ENCODE measurements at regions not wholly inside any gene's neighbourhood (a gene's known extent, or its start where the extent isn't known, plus 50 kb on each side); places are given as distances from the start of the nearest gene placed in this dataset.

DNA sequence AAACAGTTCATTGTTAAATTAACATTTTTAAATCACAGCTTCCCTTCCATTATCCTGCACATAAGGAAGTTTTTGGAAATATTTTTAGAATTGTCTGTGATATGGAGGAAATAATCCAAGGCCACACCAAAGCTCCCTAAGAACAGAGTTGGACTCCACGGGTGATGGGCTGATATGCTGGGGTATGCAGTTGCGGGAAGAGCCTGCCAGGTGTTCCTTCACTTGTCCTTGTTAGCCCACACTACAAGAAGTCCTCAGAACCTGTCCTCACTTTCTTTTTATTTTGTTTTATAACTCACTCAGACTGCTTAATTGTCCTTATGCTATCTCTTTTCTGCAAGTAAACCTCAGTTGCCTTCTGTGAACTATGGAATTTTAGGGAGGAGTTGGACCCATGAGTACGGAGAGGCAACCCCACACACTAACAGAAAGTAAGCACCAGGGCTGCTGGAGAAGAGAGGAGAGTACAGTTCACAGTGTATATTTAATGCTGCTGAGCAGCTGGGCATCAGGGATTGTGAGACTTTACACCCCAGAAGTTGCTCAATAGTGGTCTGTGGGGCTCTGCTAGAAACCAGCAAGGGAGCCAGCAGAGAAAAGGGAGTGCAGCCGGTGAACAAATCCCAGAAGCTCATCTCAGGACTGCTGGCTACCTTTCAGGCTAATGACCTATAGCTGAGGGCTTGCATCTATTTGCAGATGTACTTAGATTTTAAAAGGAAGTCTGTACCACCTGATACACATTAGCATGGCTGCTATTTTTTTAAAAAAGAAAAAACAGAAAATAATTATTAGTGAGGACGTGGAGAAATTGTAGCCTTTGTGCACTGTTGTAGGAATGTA is 64.6 kb upstream of the FOXN2 start:
- TF ChIP-seq, protein P1, sequence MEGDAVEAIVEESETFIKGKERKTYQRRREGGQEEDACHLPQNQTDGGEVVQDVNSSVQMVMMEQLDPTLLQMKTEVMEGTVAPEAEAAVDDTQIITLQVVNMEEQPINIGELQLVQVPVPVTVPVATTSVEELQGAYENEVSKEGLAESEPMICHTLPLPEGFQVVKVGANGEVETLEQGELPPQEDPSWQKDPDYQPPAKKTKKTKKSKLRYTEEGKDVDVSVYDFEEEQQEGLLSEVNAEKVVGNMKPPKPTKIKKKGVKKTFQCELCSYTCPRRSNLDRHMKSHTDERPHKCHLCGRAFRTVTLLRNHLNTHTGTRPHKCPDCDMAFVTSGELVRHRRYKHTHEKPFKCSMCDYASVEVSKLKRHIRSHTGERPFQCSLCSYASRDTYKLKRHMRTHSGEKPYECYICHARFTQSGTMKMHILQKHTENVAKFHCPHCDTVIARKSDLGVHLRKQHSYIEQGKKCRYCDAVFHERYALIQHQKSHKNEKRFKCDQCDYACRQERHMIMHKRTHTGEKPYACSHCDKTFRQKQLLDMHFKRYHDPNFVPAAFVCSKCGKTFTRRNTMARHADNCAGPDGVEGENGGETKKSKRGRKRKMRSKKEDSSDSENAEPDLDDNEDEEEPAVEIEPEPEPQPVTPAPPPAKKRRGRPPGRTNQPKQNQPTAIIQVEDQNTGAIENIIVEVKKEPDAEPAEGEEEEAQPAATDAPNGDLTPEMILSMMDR (IDR thresholded peaks at IDR 0.05; ENCODE audit: borderline replicate concordance, insufficient read depth, low read depth, low read length) = no peak
- no peak overlapping the region for H3K4me3 ChIP-seq (ENCODE audit: low read depth, low read length)

DNA sequence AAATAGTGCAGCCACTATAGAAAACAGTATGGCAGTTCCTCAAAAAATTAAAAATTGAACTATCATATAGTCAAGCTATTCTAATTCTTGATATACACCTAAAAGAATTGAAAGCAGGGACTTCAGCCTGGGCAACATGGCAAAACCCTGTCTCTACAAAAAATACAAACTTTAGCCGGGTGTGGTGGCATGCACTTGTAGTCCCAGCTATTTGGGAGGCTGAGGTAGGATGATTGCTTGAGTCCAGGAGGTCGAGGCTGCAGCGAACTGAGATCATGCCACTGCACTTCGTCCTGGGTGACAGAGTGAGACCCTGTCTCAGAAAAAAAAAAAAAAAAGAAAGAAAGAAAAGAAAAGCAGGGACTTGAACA is 64.0 kb upstream of the FOXN2 start:
- TF ChIP-seq, protein P1 (IDR thresholded peaks at IDR 0.05; ENCODE audit: borderline replicate concordance, insufficient read depth, low read depth, low read length) = no peak
- H3K4me3 ChIP-seq (ENCODE audit: low read depth, low read length) = no peak overlapping the region

DNA sequence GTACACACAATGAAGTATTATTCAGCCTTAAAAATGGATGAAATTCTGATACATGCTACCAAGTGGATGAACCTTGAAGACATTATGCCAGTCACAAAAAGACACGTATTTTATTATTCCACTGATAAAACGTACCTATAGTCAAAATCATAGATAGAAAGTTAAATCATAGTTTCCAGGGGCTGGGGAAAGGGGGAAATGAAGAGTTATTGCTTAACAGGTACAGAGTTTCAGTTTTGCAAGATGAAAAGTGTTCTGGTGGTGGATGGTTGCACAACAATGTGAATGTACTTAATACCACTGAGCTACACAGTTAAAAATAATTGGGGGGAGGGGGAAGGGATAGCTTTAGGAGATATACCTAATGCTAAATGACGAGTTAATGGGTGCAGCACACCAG is 63.5 kb upstream of the FOXN2 start:
- TF ChIP-seq, protein P1 (IDR thresholded peaks at IDR 0.05; ENCODE audit: borderline replicate concordance, insufficient read depth, low read depth, low read length) = no peak
- H3K4me3 ChIP-seq (ENCODE audit: low read depth, low read length) = no peak overlapping the region

DNA sequence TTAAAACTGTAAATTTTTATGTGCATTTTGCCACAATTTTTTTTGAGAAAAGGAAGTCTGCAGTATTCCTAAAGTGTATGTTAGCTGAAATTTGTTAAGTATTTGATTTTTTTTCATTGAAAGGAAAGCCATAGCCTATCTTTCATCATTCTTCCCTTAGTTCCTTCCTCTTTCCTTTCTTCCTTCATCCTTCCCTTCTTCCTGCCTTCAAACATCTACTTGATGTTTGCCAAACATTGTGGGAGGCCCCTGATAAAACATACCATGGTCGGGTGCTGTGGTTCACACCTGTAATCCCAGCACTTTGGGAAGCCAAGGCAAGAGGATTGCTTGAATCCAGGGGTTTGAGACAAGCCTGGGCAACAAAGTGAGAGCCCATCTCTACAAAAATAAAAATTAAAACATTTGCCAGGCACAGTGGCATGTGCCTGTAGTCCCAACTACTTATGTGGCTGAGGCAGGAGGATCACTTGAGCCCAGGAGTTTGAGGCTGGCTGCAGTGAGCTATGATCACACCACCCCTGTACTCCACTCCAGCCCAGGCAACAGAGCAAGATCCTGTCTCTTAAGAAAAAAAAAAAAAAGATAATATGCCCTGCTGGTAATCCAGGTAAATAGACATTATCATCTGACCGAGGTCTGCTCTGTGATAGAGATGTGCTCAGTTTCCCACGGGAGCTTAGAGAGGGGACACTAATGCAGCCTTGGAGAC is 62.9 kb upstream of the FOXN2 start:
- TF ChIP-seq, protein P1 (IDR thresholded peaks at IDR 0.05; ENCODE audit: borderline replicate concordance, insufficient read depth, low read depth, low read length) = no peak
- H3K4me3 ChIP-seq (ENCODE audit: low read depth, low read length) = no peak overlapping the region

DNA sequence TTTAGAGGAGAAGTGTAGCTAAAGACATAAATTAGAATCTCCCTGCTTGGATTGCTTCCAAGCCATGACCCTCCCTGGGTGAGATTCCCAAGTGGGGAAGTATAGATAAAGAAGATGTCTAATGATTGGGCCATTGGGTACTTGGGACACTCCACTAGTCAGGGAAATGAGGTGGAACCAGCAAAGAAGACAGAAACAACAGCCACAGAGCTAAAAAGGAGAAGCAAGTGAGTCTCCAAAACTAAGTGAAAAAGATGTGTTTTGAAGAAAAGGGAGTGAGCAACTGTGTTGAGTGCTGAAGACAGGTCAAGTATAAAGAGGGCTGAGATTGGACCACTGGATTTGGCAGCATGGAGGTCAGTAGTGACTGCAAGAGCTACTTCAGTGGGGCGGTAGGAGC is 61.2 kb upstream of the FOXN2 start:
- no peak overlapping the region for H3K4me3 ChIP-seq (ENCODE audit: low read depth, low read length)
- TF ChIP-seq, protein P1 (IDR thresholded peaks at IDR 0.05; ENCODE audit: borderline replicate concordance, insufficient read depth, low read depth, low read length) = no peak

- no peak overlapping the region for H3K4me3 ChIP-seq (ENCODE audit: low read depth, low read length)
- TF ChIP-seq, protein P1 (IDR thresholded peaks at IDR 0.05; ENCODE audit: borderline replicate concordance, insufficient read depth, low read depth, low read length) = no peak
Measured at GRCh38 chr2:48254839-48255238, 59.6 kb upstream of the FOXN2 start.

- H3K4me3 ChIP-seq (ENCODE audit: low read depth, low read length) = no peak overlapping the region
- TF ChIP-seq, protein P1 (IDR thresholded peaks at IDR 0.05; ENCODE audit: borderline replicate concordance, insufficient read depth, low read depth, low read length) = no peak
Measured at GRCh38 chr2:48257456-48257855, 57.0 kb upstream of the FOXN2 start.
